ENCODE measurements at regions not wholly inside any gene's neighbourhood (a gene's known extent, or its start where the extent isn't known, plus 50 kb on each side); places are given as distances from the start of the nearest gene placed in this dataset.

- Histone ChIP-seq H3K79me2 (ENCODE audit: insufficient read depth, low read length) (no peaks in the 10 kb centered on the region), H3K9me3 (ENCODE audit: insufficient read depth, low read length, severe bottlenecking) (no peaks in the 10 kb centered on the region), H4K20me1 (ENCODE audit: insufficient read depth, low read length) (no peaks in the 10 kb centered on the region), H3K9ac (ENCODE audit: low read depth, low read length) (no peak overlapping the region), H3K36me3 (ENCODE audit: insufficient read depth, low read length) (no peaks in the 10 kb centered on the region), H3K4me2 (ENCODE audit: insufficient read depth, low read length) (no peak overlapping the region), H3K27ac (ENCODE audit: low read length) (no peak overlapping the region), H2AFZ (ENCODE audit: low read depth, low read length) (no peak overlapping the region), H3K27me3 (ENCODE audit: insufficient read depth, low read length, poor library complexity) (no peaks in the 10 kb centered on the region), H3K4me3 (ENCODE audit: low read depth in 1 of 2, low read length in 2 of 2) (no peak overlapping the region), H3K4me1 (ENCODE audit: insufficient read depth, low read length) (no peaks in the 10 kb centered on the region)
- ATAC-seq (ENCODE audit: insufficient read depth, low read depth) (no peak), DNase-seq (no peak)
- TF ChIP-seq EZH2 (IDR thresholded peaks at IDR 0.05; ENCODE audit: borderline replicate concordance, low read depth, low read length, severe bottlenecking), result no peak
- TF ChIP-seq, protein P1, sequence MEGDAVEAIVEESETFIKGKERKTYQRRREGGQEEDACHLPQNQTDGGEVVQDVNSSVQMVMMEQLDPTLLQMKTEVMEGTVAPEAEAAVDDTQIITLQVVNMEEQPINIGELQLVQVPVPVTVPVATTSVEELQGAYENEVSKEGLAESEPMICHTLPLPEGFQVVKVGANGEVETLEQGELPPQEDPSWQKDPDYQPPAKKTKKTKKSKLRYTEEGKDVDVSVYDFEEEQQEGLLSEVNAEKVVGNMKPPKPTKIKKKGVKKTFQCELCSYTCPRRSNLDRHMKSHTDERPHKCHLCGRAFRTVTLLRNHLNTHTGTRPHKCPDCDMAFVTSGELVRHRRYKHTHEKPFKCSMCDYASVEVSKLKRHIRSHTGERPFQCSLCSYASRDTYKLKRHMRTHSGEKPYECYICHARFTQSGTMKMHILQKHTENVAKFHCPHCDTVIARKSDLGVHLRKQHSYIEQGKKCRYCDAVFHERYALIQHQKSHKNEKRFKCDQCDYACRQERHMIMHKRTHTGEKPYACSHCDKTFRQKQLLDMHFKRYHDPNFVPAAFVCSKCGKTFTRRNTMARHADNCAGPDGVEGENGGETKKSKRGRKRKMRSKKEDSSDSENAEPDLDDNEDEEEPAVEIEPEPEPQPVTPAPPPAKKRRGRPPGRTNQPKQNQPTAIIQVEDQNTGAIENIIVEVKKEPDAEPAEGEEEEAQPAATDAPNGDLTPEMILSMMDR (IDR thresholded peaks at IDR 0.05; ENCODE audit: borderline replicate concordance, extremely low read depth, low read length, poor library complexity, severe bottlenecking), result no peak
Observed at GRCh38 chr7:13225068-13225467, 537.6 kb downstream of the ARL4A start.

DNA sequence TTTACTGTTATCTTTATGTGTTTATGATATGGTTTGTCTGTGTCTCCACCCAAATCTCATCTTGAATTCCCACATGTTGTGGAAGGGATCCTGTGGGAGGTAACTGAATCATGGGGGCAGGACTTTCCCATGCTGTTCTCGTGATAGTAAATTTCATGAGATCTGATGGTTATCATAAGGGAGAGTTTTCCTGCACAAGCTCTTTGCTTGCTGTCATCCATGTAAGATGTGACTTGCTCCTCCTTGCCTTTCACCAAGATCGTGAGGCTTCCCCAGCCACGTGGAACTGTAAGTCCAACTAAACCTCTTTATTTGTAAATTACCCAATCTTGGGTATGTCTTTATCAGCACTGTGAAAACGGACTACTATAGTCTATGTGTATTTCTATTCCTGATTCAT, 539.0 kb downstream of the ARL4A start:
- H3K36me3 ChIP-seq (ENCODE audit: insufficient read depth, low read length), result no peaks in the 10 kb centered on the region
- ATAC-seq (ENCODE audit: insufficient read depth, low read depth), result no peak
- H3K9me3 ChIP-seq (ENCODE audit: insufficient read depth, low read length, severe bottlenecking), result no peaks in the 10 kb centered on the region
- H3K4me1 ChIP-seq (ENCODE audit: insufficient read depth, low read length), result no peaks in the 10 kb centered on the region
- no peak overlapping the region for H3K4me3 ChIP-seq (ENCODE audit: low read depth in 1 of 2, low read length in 2 of 2)
- no peak overlapping the region for H3K4me2 ChIP-seq (ENCODE audit: insufficient read depth, low read length)
- TF ChIP-seq, protein P1 (IDR thresholded peaks at IDR 0.05; ENCODE audit: borderline replicate concordance, extremely low read depth, low read length, poor library complexity, severe bottlenecking), result no peak
- no peak for TF ChIP-seq EZH2 (IDR thresholded peaks at IDR 0.05; ENCODE audit: borderline replicate concordance, low read depth, low read length, severe bottlenecking)
- no peak overlapping the region for H3K9ac ChIP-seq (ENCODE audit: low read depth, low read length)
- no peak overlapping the region for H3K27ac ChIP-seq (ENCODE audit: low read length)
- H4K20me1 ChIP-seq (ENCODE audit: insufficient read depth, low read length), result no peaks in the 10 kb centered on the region
- no peak overlapping the region for H2AFZ ChIP-seq (ENCODE audit: low read depth, low read length)
- DNase-seq, result no peak
- no peaks in the 10 kb centered on the region for H3K27me3 ChIP-seq (ENCODE audit: insufficient read depth, low read length, poor library complexity)
- no peaks in the 10 kb centered on the region for H3K79me2 ChIP-seq (ENCODE audit: insufficient read depth, low read length)

- no peaks in the 10 kb centered on the region for H3K79me2 ChIP-seq (ENCODE audit: insufficient read depth, low read length)
- no peaks in the 10 kb centered on the region for H4K20me1 ChIP-seq (ENCODE audit: insufficient read depth, low read length)
- TF ChIP-seq EZH2 (IDR thresholded peaks at IDR 0.05; ENCODE audit: borderline replicate concordance, low read depth, low read length, severe bottlenecking), result no peak
- TF ChIP-seq, protein P1 (IDR thresholded peaks at IDR 0.05; ENCODE audit: borderline replicate concordance, extremely low read depth, low read length, poor library complexity, severe bottlenecking), result no peak
- no peak overlapping the region for H3K27ac ChIP-seq (ENCODE audit: low read length)
- H3K4me2 ChIP-seq (ENCODE audit: insufficient read depth, low read length), result no peak overlapping the region
- no peak for ATAC-seq (ENCODE audit: insufficient read depth, low read depth)
- H3K4me3 ChIP-seq (ENCODE audit: low read depth in 1 of 2, low read length in 2 of 2), result no peak overlapping the region
- H3K9me3 ChIP-seq (ENCODE audit: insufficient read depth, low read length, severe bottlenecking), result no peaks in the 10 kb centered on the region
- no peaks in the 10 kb centered on the region for H3K27me3 ChIP-seq (ENCODE audit: insufficient read depth, low read length, poor library complexity)
- H3K9ac ChIP-seq (ENCODE audit: low read depth, low read length), result no peak overlapping the region
- H2AFZ ChIP-seq (ENCODE audit: low read depth, low read length), result no peak overlapping the region
- H3K36me3 ChIP-seq (ENCODE audit: insufficient read depth, low read length), result no peaks in the 10 kb centered on the region
- no peaks in the 10 kb centered on the region for H3K4me1 ChIP-seq (ENCODE audit: insufficient read depth, low read length)
- DNase-seq, result no peak
Observed at GRCh38 chr7:13231216-13231615, 543.8 kb downstream of the ARL4A start.

DNA sequence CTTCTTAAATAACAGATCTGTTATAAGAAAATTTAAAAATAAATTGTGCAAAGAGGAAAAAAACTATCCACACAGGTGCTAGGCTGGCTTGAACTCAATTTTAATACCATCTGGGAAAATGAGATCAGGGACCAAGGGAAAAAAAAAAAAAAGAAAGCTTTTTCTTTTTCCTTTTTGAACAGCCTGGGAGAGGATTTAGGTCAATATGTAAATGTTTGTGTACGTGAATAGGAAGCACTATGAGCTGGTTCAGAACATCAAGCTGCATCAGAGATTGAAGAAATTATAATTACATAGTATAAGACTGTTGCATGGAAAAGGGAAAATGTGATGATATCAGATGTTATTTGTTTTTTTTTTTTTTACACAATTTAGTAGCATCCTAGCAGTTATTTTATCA, 548.0 kb downstream of the ARL4A start:
- ATAC-seq (ENCODE audit: insufficient read depth, low read depth), result no peak
- Histone ChIP-seq H3K79me2 (ENCODE audit: insufficient read depth, low read length) (no peaks in the 10 kb centered on the region), H2AFZ (ENCODE audit: low read depth, low read length) (no peak overlapping the region), H3K4me2 (ENCODE audit: insufficient read depth, low read length) (no peak overlapping the region), H3K27ac (ENCODE audit: low read length) (no peak overlapping the region), H3K36me3 (ENCODE audit: insufficient read depth, low read length) (no peaks in the 10 kb centered on the region), H3K4me3 (ENCODE audit: low read depth in 1 of 2, low read length in 2 of 2) (no peak overlapping the region), H3K4me1 (ENCODE audit: insufficient read depth, low read length) (no peaks in the 10 kb centered on the region), H3K9ac (ENCODE audit: low read depth, low read length) (no peak overlapping the region), H4K20me1 (ENCODE audit: insufficient read depth, low read length) (no peaks in the 10 kb centered on the region), H3K27me3 (ENCODE audit: insufficient read depth, low read length, poor library complexity) (no peaks in the 10 kb centered on the region), H3K9me3 (ENCODE audit: insufficient read depth, low read length, severe bottlenecking) (no peaks in the 10 kb centered on the region)
- DNase-seq, result no peak
- TF ChIP-seq EZH2 (IDR thresholded peaks at IDR 0.05; ENCODE audit: borderline replicate concordance, low read depth, low read length, severe bottlenecking), result no peak
- TF ChIP-seq, protein P1 (IDR thresholded peaks at IDR 0.05; ENCODE audit: borderline replicate concordance, extremely low read depth, low read length, poor library complexity, severe bottlenecking), result no peak

Data from DND-41 (cell line).